ENCODE measurements at regions not wholly inside any gene's neighbourhood (a gene's known extent, or its start where the extent isn't known, plus 50 kb on each side); places are given as distances from the start of the nearest gene placed in this dataset.

- TF ChIP-seq, protein P1, sequence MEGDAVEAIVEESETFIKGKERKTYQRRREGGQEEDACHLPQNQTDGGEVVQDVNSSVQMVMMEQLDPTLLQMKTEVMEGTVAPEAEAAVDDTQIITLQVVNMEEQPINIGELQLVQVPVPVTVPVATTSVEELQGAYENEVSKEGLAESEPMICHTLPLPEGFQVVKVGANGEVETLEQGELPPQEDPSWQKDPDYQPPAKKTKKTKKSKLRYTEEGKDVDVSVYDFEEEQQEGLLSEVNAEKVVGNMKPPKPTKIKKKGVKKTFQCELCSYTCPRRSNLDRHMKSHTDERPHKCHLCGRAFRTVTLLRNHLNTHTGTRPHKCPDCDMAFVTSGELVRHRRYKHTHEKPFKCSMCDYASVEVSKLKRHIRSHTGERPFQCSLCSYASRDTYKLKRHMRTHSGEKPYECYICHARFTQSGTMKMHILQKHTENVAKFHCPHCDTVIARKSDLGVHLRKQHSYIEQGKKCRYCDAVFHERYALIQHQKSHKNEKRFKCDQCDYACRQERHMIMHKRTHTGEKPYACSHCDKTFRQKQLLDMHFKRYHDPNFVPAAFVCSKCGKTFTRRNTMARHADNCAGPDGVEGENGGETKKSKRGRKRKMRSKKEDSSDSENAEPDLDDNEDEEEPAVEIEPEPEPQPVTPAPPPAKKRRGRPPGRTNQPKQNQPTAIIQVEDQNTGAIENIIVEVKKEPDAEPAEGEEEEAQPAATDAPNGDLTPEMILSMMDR (IDR thresholded peaks at IDR 0.05; ENCODE audit: extremely low read depth in 1 of 2, insufficient read depth in 1 of 2, low read depth in 1 of 2, low read length in 2 of 2) = no peak
- TF ChIP-seq POLR2A (IDR thresholded peaks at IDR 0.05; ENCODE audit: low read depth, low read length) (no peak), POLR2AphosphoS5 (IDR thresholded peaks at IDR 0.05; ENCODE audit: insufficient read depth, low read depth, low read length) (no peak)
Measured at GRCh38 chr2:150208689-150209088, 278.8 kb downstream of the RND3 start.
